Naive thymus-derived CD8-positive, alpha-beta T cell (primary cell): ENCODE measurements at regions not wholly inside any gene's neighbourhood (a gene's known extent, or its start where the extent isn't known, plus 50 kb on each side); places are given as distances from the start of the nearest gene placed in this dataset.

Experiments used
- ATAC-seq, 2 donors: fragments of 150-1000 bp; cut with Tn5 transposase in 1 of 2; sonication (Bioruptor Pico), chemical (Tn5 transposase) in 1 of 2; 1 replicate in 1 of 2; 2 replicates in 1 of 2; pipeline ENCODE4 v1.10.0; 2021; ENCODE audit warnings: mild to moderate bottlenecking in 2 of 2, moderate library complexity in 2 of 2
- POLR2A ChIA-PET: fragments of 350-600 bp; sonication (Branson Sonifier 250); formaldehyde crosslinking; loops from one replicate; lab custom pipeline; 2021; ENCODE audit warnings: antibody characterized with exemption; lab: Charles Lee
- DNase-seq, 10 donors: peaks; one replicate each; pipeline versions ENCODE4 v3.0.0 to v3.0.0-alpha.2; 2020 to 2022
- H3K27ac Mint-ChIP-seq, 10 donors: one replicate each; pipeline ENCODE4 v1.8.0; 2020 to 2022; ENCODE audit warnings: mild to moderate bottlenecking in 10 of 10, mixed read lengths in 10 of 10, moderate library complexity in 4 of 10, inconsistent platforms in 1 of 10
- H3K27me3 Mint-ChIP-seq, 5 donors: one replicate each; pipeline ENCODE4 v1.8.0; 2021 to 2022; ENCODE audit warnings: mixed read lengths in 5 of 5
- H3K36me3 Mint-ChIP-seq, 3 donors: one replicate each; pipeline ENCODE4 v1.8.0; 2020 to 2022; ENCODE audit warnings: mixed read lengths in 3 of 3, mild to moderate bottlenecking in 2 of 3, inconsistent platforms in 1 of 3
- H3K4me1 Mint-ChIP-seq, 4 donors: one replicate each; pipeline ENCODE4 v1.8.0; 2021 to 2022; ENCODE audit warnings: mixed read lengths in 4 of 4
- H3K4me3 Mint-ChIP-seq, 10 donors: one replicate each; pipeline ENCODE4 v1.8.0; 2020 to 2022; ENCODE audit warnings: mild to moderate bottlenecking in 10 of 10, mixed read lengths in 10 of 10, moderate library complexity in 6 of 10, inconsistent platforms in 1 of 10
- H3K9me3 Mint-ChIP-seq, 9 donors: one replicate each; pipeline ENCODE4 v1.8.0; 2020 to 2022; ENCODE audit warnings: mixed read lengths in 9 of 9, mild to moderate bottlenecking in 3 of 9, inconsistent platforms in 1 of 9, moderate library complexity in 1 of 9

DNA sequence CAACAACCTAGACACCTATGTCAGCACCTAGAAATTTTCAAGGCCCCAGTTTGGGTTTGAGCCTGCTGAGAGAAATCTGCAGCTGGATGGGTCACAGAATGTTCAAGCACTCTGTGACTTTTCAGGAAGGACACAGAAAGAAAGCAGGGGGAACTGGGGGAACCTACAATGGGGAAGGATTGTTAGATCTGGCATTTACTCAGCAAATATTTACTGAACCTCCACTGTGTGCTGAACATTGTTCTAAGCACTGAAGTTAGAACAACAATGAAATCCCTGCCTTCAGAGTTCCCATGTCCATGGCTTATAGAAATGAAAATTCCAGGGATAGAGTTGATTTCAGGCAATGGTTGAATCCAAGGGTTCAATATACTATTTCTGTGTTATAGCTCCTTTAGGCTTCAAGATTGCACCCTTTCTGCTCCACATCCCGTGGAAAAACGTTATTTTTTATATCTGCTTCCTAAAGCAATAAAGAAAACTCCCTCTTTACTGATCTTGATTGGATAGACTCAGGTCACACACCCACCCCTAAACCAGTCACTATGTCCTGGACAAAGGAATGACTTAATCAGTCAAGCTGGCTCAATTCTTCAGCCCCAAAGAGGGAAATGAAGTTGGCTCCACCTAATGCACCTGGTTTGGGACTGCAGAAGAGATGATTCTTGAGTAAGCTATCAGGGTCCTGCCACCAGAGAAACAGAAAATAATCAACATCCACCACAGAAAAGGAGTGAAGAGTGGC lies 95.1 kb downstream of the OR5AK2 start:
- POLR2A ChIA-PET: no interaction called here
- Mint-ChIP-seq H3K4me1 (no peaks in the 10 kb centered on the region), H3K27ac (no peak overlapping the region), H3K36me3 (no peaks in the 10 kb centered on the region), H3K9me3 (peaks cover 0 to 11% (median 2%) of the 10 kb centered on the region in 9 donors), H3K4me3 (no peak overlapping the region), H3K27me3 (peaks cover 5 to 32% (median 10%) of the 10 kb centered on the region in 5 donors)
- DNase-seq (no peak), ATAC-seq (no peak)

DNA sequence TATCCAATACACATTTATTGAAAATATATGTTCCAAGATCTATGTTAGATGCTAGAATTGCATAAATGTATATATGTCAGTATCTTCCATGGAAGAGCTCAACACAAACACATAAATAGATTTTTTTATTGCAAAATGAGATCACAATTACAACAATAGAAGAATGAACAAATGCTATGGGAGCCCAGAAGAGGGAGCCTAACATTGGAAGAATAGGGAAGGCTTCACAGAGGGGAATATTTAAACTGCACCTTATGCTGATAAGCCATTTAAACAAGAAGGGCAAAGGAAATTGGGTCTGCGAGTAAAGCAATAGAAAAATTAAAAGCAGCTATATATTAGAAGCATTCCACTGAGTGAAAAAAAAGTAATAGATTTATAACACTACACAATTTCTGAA lies 96.1 kb upstream of the LRRC55 start:
- H3K36me3 Mint-ChIP-seq: no peaks in the 10 kb centered on the region
- H3K27ac Mint-ChIP-seq: no peak overlapping the region
- H3K4me3 Mint-ChIP-seq: no peak overlapping the region
- peaks cover 0 to 4% (median 0%) of the 10 kb centered on the region in 9 donors for H3K9me3 Mint-ChIP-seq
- DNase-seq (no peak), ATAC-seq (no peak)
- no peaks in the 10 kb centered on the region for H3K4me1 Mint-ChIP-seq
- H3K27me3 Mint-ChIP-seq: peaks cover 5 to 32% (median 8%) of the 10 kb centered on the region in 5 donors
- POLR2A ChIA-PET: no interaction called here

DNA sequence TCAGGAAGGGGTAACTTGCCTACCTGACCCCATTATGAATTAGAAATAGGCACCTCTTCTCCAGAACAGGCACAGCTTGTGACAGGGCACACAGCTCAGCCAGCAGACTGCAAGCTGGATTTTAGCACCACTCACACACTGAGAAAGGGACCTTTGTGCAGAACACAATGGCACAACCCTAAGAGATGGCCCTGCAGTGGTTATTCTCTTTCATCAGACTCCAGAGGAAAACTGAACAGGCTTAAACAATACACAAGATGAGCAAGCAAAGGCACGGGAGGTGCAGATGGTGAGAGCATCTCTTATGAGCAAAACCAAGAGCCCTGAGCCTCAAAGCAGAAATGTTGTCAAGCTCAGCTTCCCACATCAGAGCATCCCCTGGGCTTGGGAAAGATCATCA lies 93.8 kb upstream of the LRRC55 start:
- no peak overlapping the region for H3K4me3 Mint-ChIP-seq
- no peak for DNase-seq

DNA sequence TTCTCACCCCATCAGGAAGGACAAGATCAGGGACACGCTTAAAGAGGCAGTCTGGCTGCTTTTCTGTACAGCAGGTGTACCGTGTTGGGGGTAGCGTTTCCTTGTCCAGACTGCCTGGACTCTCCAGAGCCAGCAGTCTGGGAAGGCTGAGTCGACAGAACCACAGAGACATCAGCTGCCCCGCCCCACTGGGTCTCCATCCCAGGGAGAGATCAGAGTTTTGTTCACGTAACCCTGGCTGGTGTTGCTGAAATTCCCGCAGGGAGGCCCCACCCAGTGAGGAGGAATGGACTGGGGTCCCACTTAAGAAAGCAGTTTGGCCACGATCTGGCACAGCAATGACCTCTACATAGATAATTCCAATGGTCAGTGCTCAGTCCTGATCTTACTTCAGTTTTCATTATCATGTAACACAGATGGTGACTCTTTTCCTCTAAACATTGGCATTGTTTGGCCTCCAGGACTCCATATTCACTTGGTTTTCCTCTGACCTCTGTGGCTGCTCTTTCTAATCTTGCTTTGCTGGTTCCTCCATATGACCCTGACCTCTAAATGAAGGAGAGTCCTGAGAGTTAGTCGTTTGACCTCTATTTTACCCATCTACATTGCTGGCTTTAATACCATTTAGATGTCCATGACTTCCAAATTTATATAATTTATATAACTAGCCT lies 89.6 kb upstream of the LRRC55 start:
- no peak for DNase-seq
- no peak overlapping the region for H3K27ac Mint-ChIP-seq
- no peaks in the 10 kb centered on the region for H3K9me3 Mint-ChIP-seq
- H3K27me3 Mint-ChIP-seq: peaks cover 10 to 27% (median 14%) of the 10 kb centered on the region in 5 donors
- POLR2A ChIA-PET: no interaction called here
- H3K36me3 Mint-ChIP-seq: peaks cover 0 to 6% (median 0%) of the 10 kb centered on the region in 3 donors
- H3K4me1 Mint-ChIP-seq: no peaks in the 10 kb centered on the region
- H3K4me3 Mint-ChIP-seq: no peak overlapping the region
- no peak for ATAC-seq

More for the DNA sequence above, 93.8 kb upstream of the LRRC55 start:
- Mint-ChIP-seq H3K9me3 (peaks cover 0 to 2% (median 0%) of the 10 kb centered on the region in 9 donors), H3K27ac (no peak overlapping the region), H3K36me3 (peaks cover 0 to under 1% (median 0%) of the 10 kb centered on the region in 3 donors), H3K4me1 (no peaks in the 10 kb centered on the region), H3K27me3 (peaks cover 9 to 35% (median 14%) of the 10 kb centered on the region in 5 donors)
- POLR2A ChIA-PET: no interaction called here
- ATAC-seq: no peak

DNA sequence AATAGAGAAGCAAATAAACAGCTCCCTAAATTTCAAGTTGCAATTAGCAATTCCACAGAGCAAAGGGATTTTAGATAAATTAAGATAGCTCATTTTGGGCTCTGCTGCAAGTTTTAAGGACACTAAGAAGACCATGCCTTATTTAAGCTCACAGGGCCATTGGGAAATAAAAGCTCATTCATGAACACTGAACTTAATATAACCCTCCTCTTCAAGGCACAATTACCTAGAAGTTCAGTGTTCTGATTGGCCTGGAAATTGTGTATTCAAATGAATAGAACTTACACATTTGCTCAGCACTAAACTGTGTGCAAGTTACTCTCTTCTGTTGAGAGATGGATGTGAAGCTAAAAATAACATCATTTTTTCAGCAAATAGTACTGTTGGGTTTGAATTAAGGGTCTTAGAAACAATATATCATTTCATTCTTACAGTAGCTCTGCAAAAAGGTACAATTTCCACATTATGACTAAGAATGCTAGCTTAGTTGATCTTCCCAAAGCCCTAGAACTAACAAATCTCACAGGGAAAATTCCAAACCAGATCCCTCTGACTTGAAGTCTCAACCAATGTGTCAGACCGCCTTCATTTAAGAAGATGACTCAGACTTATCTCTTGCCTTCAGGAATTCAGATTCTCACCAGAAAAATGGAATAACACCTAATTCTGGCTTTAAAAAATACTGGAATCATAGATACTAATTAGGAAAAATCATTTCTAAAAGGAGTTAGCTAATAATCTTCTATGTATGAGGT lies 87.4 kb upstream of the LRRC55 start:
- ATAC-seq (no peak), DNase-seq (no peak)
- Mint-ChIP-seq H3K27me3 (peaks cover 10 to 28% (median 16%) of the 10 kb centered on the region in 5 donors), H3K4me3 (no peak overlapping the region), H3K4me1 (no peaks in the 10 kb centered on the region), H3K9me3 (no peaks in the 10 kb centered on the region), H3K27ac (no peak overlapping the region), H3K36me3 (peaks cover 0 to 6% (median 0%) of the 10 kb centered on the region in 3 donors)
- POLR2A ChIA-PET: no interaction called here

DNA sequence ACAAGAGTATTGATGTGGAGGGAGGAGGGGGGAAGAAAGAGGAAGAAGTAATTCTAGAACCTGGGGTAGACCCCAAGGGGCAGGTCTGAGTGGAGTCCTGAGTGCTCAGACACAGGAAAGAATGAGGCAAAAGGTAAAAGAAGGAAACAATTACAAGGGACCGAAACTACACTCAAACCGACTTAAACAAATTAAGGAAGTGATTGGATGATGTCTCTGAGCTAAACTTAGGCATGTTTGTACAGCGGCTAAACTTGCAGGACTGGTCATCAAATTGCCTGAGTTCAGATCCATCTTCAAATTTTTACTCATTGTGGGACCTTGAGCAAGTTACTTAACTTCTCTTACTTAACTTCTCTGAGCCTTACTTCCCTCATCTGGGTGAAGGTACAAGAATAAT lies 86.3 kb upstream of the LRRC55 start:
- Mint-ChIP-seq H3K9me3 (no peaks in the 10 kb centered on the region), H3K4me1 (no peaks in the 10 kb centered on the region), H3K36me3 (peaks cover 0 to 6% (median 0%) of the 10 kb centered on the region in 3 donors), H3K27me3 (peaks cover 10 to 28% (median 16%) of the 10 kb centered on the region in 5 donors), H3K27ac (no peak overlapping the region), H3K4me3 (no peak overlapping the region)
- DNase-seq (no peak), ATAC-seq (no peak)
- POLR2A ChIA-PET: no interaction called here

DNA sequence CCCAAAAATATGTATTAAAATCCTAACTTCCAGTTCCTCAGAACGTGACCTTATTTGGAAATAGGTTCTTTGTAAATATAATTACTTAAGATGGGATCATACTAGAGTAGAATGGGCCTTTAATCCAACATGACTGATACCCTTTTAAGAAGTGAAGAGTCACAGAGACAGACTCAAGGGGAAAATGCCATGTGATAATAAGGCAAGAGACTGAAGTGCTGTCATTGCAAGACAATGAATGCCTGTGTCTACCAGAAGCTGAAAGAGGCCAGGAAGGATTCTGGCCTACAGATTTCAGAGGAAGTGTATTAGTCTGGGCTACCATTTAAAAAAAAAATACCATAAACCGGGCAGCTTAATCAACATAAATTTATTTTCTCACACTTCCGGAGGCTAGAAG lies 85.9 kb upstream of the LRRC55 start:
- Mint-ChIP-seq H3K9me3 (no peaks in the 10 kb centered on the region), H3K27ac (no peak overlapping the region), H3K27me3 (peaks cover 10 to 28% (median 15%) of the 10 kb centered on the region in 5 donors), H3K36me3 (peaks cover 0 to 6% (median 0%) of the 10 kb centered on the region in 3 donors), H3K4me3 (no peak overlapping the region), H3K4me1 (no peaks in the 10 kb centered on the region)
- ATAC-seq (no peak), DNase-seq (no peak)
- POLR2A ChIA-PET: no interaction called here

DNA sequence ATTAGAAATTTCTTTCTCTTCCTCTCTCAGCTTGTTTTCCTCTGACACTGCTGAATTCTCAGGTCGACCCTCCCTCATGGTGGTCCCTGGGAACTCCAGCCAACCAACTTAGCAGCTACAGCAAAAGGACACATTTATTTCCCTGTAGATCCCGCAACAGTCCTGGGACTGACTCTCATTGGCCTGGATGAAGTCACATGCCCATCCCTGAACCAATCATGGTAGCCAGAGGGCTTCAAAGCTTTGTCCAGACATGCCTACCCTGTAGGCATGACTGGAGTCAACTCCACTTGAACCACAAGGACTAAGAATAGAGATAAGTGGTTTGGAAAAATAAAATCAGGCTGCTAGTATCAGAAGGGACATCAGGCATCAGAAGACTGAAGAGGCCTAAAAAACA lies 84.6 kb upstream of the LRRC55 start:
- Mint-ChIP-seq H3K27me3 (peaks cover 10 to 23% (median 13%) of the 10 kb centered on the region in 5 donors), H3K4me1 (no peaks in the 10 kb centered on the region), H3K36me3 (peaks cover 0 to 6% (median 0%) of the 10 kb centered on the region in 3 donors), H3K9me3 (no peaks in the 10 kb centered on the region), H3K4me3 (no peak overlapping the region), H3K27ac (no peak overlapping the region)
- POLR2A ChIA-PET: no interaction called here
- ATAC-seq: no peak
- DNase-seq: no peak

DNA sequence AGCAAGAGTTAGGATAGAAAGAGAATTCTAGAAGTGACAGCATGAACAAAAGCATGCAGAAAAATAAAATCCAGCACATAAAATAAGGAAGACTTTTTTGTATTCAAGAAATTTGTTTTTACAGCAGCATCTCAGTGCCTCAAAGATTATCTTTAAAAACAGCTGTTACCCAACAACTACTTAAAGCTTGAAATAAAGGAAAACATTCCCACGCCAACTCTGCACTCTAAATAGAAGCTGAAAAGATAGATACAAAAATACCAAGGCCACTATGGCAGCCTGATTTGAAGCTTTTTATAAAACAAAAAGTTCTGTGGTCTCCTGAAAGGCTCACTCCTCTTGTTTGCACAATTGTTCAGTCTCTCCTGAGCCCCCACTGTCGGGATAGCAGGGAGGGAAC lies 83.6 kb upstream of the LRRC55 start:
- Mint-ChIP-seq H3K27me3 (peaks cover 5 to 16% (median 10%) of the 10 kb centered on the region in 5 donors), H3K4me3 (no peak overlapping the region), H3K4me1 (no peaks in the 10 kb centered on the region), H3K36me3 (peaks cover 0 to 3% (median 0%) of the 10 kb centered on the region in 3 donors), H3K27ac (no peak overlapping the region), H3K9me3 (no peaks in the 10 kb centered on the region)
- DNase-seq (no peak), ATAC-seq (no peak)
- POLR2A ChIA-PET: no interaction called here

DNA sequence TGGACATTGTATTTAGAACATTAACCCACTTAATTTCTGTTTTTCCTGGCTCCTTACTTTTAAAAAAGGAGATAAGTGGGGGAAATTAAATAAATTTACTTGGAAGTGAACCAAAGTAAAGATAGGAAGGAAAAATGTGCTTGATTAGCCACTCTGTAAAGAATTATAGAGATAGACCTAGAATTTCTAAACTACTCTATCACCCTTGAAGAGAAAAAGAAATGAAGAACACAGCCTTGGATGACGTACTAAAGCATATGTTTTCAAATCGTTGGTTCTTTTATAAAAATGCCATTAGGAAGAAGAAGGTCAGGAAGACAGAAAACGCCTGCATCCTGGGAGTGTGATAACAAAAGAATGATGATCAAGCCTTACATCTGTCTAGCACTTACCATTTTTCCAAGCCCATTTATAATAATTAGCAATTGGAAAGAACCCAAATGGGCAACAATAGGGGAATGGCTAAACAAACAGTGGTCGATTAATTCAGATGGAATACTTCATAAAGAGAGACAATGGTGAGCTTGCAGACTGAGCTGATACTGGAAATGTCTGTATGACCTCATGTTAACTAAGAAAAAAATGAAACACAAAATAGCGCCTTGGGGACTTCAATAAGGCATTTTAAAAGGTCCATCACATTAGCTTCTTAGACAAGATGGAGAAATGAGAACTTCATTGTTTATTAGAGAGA lies 81.0 kb upstream of the LRRC55 start:
- H3K27me3 Mint-ChIP-seq: peaks cover under 1 to 7% (median 4%) of the 10 kb centered on the region in 5 donors
- H3K4me1 Mint-ChIP-seq: no peaks in the 10 kb centered on the region
- H3K4me3 Mint-ChIP-seq: no peak overlapping the region
- no peak overlapping the region for H3K27ac Mint-ChIP-seq
- peaks cover 0 to 2% (median under 1%) of the 10 kb centered on the region in 9 donors for H3K9me3 Mint-ChIP-seq
- POLR2A ChIA-PET: no interaction called here
- H3K36me3 Mint-ChIP-seq: peaks cover 0 to under 1% (median 0%) of the 10 kb centered on the region in 3 donors
- ATAC-seq (no peak), DNase-seq (no peak)

DNA sequence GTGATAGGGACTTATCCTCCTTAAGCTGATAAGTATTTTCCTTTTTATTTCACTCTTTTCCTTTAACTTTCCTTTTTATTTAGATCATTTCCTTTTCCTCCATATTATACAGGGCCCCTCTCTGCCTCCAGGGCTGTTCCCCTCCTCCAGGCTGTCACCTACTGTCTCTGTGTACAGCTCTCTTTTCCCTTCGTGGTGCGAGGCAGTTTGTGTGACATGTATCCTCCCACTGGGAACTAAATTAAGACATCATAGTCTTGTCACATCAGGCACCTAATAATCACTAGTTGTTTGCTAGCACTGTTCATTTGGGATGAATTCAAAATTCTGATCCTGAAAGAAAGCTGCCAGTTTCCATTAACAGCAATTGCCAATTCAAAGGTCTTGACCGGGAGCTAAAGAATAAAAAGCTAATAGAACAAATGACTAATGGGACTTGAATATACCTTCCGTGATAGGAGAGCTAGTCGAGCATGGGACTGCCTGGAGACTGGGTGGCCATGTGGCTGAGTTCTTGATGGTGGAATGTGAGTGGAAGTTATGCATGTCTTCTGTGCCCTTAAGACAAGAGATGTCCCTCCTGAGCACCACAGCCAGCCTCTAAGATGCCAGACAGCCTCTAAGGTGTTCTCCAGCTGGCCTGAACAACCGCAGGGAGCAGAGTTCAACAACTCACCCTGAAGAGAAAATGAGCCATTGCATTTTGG lies 77.7 kb upstream of the LRRC55 start:
- POLR2A ChIA-PET: no interaction called here
- H3K9me3 Mint-ChIP-seq: peaks cover 0 to 26% (median 12%) of the 10 kb centered on the region in 9 donors

DNA sequence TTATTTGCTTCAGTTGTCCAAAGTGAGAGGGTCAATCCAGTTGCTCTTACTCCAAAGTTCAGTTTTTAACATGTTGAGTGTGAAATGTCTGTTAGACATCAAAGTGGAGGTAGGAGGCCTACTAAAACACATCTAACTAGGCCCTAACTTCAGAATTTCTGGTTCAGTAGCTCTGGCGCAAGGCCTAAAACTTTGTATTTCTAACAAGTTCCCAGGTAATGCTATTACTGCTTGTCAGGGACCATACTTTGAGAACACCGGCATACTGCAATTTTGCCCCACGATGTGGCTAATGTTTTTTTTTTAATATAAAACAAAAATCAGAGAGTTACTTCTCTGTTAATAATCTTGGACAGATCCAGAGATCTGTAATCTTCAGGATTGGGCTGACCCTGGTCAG lies 72.4 kb upstream of the LRRC55 start:
- Mint-ChIP-seq H3K9me3 (peaks cover 0 to 32% (median 15%) of the 10 kb centered on the region in 9 donors), H3K4me3 (no peak overlapping the region), H3K4me1 (no peaks in the 10 kb centered on the region), H3K36me3 (peaks cover 0 to 11% (median 0%) of the 10 kb centered on the region in 3 donors), H3K27me3 (peaks cover 0 to 21% (median 3%) of the 10 kb centered on the region in 5 donors), H3K27ac (no peak overlapping the region)
- ATAC-seq: no peak
- no peak for DNase-seq
- POLR2A ChIA-PET: no interaction called here

More for the DNA sequence above, 77.7 kb upstream of the LRRC55 start:
- ATAC-seq (no peak), DNase-seq (no peak)
- Mint-ChIP-seq H3K27me3 (peaks cover 0 to 11% (median 4%) of the 10 kb centered on the region in 5 donors), H3K4me1 (no peaks in the 10 kb centered on the region), H3K36me3 (peaks cover 0 to 10% (median 0%) of the 10 kb centered on the region in 3 donors), H3K27ac (no peak overlapping the region), H3K4me3 (no peak overlapping the region)
